TTC549 (cell line): ENCODE measurements at regions not wholly inside any gene's neighbourhood (a gene's known extent, or its start where the extent isn't known, plus 50 kb on each side); places are given as distances from the start of the nearest gene placed in this dataset.

Experiments
- FAIRE-seq: peaks from 2 replicates; lab custom pipeline; 2012; peaks lifted over from hg19 to GRCh38; lab: Jason Lieb, UNC

DNA sequence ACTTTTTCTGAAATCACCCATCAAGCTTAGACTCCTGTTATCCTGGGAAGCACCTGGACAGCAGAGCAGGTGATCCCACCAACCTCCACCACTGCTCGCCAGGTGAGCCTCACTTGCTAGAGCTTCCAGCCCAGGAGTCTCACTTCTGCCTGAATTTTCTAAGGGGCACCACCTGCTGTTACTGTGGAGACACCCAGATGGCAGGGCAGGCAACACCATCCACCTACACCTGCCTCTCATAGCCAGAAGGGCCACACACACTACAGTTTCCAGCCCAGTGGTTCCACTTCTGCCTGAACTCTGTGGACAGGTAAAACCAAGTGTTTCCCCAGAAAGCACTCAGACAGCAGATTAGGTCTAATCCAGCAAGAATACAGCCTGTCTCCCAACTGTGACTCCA is 262.0 kb downstream of the ARAP2 start:
- FAIRE-seq, result no peak

DNA sequence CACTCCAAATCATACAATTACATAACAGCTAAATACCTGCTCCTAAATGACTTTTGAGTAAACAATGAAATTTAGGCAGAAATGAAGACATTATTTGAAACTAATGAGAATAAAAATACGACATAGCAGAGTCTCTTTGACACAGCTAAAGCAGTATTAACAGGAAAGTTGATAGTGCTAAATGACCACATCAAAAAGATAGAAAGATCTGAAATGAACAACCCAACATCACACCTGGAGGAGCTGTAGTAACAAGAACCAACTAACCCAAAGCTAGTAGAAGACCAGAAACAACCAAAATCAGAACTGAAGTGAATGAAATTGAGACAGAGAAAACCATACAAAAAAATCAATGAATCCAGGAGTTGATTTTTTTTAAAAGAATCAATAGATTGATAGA is 257.8 kb downstream of the ARAP2 start:
- no peak for FAIRE-seq

DNA sequence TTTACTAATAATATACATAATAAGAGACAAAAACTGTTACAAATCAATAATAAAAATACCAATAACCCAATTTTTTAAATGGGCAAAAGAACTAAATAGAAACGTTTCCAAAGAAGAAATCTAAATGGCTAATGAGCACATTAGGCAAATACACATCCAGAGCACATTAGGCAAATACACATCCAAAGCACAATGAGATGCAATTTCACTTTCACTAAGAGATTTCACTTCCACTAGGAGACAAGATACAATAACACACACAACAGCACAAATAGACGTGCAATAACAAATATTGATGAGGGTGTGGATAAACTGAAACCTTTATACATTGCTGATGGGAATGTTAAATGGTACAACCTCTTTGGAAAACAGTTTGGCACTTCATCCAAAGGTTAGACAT is 250.7 kb downstream of the ARAP2 start:
- no peak for FAIRE-seq

DNA sequence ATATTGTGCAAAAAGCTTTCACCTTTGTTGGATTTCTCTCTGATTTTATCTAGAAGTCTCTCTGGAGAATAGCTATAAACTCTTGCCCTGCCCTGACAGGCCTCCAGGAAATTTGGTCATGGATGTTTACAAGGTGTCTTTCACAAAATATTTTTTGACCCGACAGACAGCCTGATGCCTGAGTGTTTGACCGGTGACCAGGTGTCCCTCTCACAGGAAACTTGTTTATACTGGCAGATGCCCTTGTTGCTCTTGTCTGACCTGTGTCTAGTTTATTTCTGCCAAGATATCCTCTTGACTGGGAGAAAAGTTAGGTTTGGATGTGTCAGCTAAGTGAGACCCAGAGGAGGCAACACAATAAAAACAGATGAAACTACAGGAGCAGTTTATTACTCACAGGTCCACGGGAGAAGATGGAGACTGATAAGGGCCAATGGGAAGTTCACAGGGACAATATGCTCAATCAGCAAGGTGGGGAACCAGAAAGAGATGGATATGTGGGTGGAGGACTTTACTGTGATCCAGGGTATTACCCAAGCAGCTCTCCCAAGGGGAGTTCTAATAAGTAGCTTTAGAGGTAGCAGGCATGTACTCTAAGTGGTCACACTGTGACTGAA is 243.3 kb downstream of the ARAP2 start:
- FAIRE-seq, result no peak

DNA sequence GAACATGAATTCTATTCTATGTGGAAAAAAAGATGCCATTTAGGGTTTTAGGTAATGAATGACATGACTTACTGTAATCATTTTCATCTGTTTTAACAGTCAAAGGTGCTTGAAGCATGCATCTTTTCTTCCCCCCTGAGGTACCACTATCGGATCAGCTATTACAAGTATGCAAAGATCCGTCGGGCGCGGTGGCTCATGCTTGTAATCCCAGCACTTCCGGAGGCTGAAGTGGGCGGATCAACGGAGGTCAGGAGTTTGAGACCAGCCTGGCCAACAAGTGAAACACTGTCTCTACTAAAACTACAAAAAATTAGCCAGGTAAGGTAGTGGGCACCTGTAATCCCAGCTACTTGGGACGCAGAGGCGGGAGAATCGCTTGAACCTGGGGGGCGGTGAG is 241.3 kb downstream of the ARAP2 start:
- FAIRE-seq, result no peak

DNA sequence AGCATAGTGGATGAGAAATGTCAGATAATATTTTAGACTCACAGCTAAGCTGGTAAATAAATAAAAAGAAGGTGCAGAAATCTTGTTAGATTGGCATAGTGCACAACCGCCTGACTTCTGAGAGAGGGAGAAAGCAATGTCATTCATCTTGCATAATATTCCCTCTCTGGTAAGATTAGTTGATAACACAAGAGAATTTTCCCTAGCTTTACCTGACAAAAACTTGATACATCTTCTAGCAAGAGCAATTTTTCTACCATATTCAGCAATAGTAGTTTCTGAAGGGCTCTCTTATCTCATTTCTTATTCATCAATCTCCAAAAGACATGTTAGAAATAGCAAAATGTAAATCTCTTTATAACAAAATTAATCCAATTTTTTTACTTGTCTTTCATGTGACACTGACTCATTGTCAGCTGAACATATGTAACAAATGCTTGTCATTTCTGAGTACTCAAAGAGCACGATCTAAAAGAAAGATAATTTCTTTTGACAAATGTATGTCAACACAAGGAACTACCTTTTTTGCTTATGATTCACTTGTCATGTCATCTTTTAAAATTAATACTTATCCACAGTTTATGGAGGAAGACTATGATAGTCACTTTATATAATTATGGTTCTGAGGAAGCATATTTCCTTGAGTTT is 240.0 kb downstream of the ARAP2 start:
- FAIRE-seq, result no peak

DNA sequence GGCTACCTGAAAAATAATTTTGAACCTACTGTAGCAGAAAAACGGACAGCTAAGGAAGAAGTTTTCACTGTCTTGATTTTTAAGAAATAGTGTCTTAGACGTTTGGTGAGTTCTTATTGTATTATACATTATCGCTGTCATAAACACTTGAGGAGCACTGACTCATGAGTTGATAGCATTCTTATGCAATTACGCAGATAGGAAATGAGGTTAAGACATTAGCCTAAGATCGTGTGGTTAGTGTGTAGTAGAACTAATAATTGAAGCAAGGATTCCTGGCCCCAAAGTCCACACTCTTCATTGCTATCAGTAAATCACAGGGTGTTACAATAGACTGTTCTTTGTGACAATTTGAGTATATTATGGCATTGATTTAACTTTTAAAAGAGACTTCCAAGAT is 238.1 kb downstream of the ARAP2 start:
- FAIRE-seq, result no peak

DNA sequence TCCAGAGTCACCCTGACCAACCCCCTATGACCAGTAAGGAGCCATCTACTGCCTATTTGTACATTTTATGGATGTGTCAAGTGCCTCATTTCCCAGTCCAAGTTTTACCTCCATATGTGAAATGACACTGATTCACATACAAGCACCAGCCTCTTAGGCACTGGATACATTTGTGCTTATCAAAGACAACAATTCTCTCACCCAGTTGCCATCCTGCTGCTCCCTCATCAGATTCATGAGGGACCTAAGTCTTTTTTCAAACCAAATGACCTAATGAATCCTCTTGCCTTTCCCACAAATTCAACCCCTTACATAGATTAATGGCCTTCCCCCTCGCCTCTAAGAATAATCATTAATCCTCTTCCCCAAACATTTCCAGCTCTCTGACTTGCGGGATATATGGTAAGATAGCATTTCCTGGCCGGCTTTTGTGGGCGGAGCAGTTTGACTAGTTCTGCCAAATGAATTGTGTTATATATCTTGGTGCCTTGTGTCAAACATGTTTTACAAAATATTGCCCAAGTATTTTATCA is 233.9 kb downstream of the ARAP2 start:
- FAIRE-seq, result no peak

DNA sequence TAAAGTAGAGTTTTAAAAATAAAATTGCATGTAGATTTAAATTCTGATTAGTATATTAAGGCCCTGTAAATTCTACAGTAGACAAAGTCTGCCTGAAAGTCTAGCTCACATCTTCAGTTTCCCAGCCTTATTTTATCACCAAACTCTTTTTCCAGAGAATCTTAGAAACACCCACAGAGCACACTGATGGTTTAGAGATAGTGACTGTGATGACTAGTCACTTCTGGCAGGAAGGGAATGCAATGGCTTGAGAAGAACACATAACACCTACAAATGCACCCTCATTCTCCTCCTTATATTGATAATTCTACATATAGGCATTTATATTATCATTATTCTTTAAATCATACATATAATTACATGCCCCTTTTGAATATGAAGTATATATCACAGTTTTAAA is 232.9 kb downstream of the ARAP2 start:
- FAIRE-seq, result no peak

DNA sequence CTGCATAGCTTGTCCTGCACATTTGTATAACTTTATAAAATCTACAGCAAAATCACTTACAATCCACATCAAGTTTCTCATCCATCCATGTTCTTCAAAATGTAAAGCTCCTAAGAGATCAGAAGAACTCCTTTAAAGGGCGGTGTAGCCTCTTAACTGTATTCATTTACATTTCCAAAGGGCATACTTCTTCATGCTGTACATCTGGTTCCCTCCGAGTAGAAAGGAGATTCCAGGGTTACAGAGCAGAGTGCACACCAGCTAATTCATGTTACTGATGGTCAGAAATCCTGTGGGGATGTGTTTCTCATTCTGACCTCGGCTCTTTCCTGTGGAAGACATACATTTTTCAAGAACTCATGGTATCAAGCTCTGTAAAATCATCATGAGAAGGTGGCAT is 231.8 kb downstream of the ARAP2 start:
- FAIRE-seq, result no peak

DNA sequence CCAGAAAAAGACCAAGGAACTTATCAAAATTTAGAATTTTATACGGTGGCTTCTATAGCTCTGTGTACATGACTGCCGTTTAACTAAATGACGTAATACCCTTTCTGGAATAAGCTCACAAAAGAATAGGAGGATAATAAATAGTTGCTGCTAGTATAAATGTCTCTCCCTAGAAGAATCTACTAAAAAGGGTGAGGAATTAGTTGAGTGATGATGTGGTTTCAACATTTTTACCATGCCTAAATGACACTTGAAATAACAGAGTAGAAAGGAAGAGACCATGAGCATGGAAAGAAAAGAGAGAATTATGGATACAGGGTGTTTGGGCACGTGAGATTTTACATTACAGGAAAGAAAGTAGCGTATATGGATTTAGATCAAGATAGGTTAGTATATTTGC is 231.1 kb downstream of the ARAP2 start:
- FAIRE-seq, result no peak
